HFFc6 (cell line): ENCODE measurements at regions not wholly inside any gene's neighbourhood (a gene's known extent, or its start where the extent isn't known, plus 50 kb on each side); places are given as distances from the start of the nearest gene placed in this dataset.
"Not testable (repeated sequence)": the region's sequence is repeated elsewhere in the genome, so short reads cannot be mapped to it uniquely, and the experiment has no call there.

Experiments used
- DNase-seq: peaks from one replicate; pipeline ENCODE4 v3.0.0-alpha.2; 2018
- H3K27ac Mint-ChIP-seq: 2 replicates; pipeline ENCODE4 v1.8.0; 2020; ENCODE audit warnings: mild to moderate bottlenecking, mixed read lengths
- H3K27me3 Mint-ChIP-seq: 2 replicates; pipeline ENCODE4 v1.8.0; 2021; ENCODE audit warnings: mild to moderate bottlenecking, moderate library complexity, mixed read lengths; ENCODE audit not compliant: insufficient read depth
- H3K36me3 Mint-ChIP-seq: 2 replicates; pipeline ENCODE4 v1.8.0; 2021; ENCODE audit warnings: low read depth, mixed read lengths
- H3K4me1 Mint-ChIP-seq: 2 replicates; pipeline ENCODE4 v1.8.0; 2020; ENCODE audit warnings: low read depth, mixed read lengths
- H3K4me3 Mint-ChIP-seq: 2 replicates; pipeline ENCODE4 v1.8.0; 2020; ENCODE audit warnings: mild to moderate bottlenecking, moderate library complexity, mixed read lengths
- H3K9me3 Mint-ChIP-seq: 2 replicates; pipeline ENCODE4 v1.8.0; 2020; ENCODE audit warnings: mild to moderate bottlenecking, mixed read lengths
- TF ChIP-seq, protein P1 (sequence below): fragments of 200-600 bp; sonication (generic); IDR thresholded peaks from 2 replicates; pipeline ENCODE4 v1.5.0; 2021; ENCODE audit warnings: antibody characterized with exemption, mild to moderate bottlenecking

DNA sequence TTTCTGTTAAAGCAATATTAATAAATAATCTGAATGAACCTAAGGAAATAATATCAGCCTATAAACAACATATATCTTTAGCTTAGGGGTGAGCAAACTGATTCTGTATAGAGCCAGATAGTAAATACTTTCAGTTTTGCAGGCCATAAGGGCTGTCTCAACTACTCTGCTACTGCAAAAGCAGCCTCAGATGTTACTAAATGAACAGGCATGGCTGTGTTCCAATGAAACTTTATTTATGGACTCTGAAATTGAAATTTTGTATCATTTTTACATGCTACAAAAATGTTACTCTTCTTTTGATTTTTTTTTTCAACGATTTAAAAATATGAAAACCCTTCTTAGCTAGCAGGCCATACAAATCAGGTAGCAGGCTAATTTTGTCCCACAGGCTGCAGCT, 212.8 kb upstream of the PRICKLE2 start:
- Mint-ChIP-seq H3K4me1 (peaks cover 17% of the 10 kb centered on the region), H3K27me3 (peaks cover 28% of the 10 kb centered on the region), H3K4me3 (no peak overlapping the region), H3K36me3 (peaks cover 11% of the 10 kb centered on the region), H3K27ac (no peak overlapping the region), H3K9me3 (peaks cover 13% of the 10 kb centered on the region; the same call in 1 of the 2 replicates)
- TF ChIP-seq, protein P1, sequence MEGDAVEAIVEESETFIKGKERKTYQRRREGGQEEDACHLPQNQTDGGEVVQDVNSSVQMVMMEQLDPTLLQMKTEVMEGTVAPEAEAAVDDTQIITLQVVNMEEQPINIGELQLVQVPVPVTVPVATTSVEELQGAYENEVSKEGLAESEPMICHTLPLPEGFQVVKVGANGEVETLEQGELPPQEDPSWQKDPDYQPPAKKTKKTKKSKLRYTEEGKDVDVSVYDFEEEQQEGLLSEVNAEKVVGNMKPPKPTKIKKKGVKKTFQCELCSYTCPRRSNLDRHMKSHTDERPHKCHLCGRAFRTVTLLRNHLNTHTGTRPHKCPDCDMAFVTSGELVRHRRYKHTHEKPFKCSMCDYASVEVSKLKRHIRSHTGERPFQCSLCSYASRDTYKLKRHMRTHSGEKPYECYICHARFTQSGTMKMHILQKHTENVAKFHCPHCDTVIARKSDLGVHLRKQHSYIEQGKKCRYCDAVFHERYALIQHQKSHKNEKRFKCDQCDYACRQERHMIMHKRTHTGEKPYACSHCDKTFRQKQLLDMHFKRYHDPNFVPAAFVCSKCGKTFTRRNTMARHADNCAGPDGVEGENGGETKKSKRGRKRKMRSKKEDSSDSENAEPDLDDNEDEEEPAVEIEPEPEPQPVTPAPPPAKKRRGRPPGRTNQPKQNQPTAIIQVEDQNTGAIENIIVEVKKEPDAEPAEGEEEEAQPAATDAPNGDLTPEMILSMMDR: no peak
- no peak for DNase-seq

DNA sequence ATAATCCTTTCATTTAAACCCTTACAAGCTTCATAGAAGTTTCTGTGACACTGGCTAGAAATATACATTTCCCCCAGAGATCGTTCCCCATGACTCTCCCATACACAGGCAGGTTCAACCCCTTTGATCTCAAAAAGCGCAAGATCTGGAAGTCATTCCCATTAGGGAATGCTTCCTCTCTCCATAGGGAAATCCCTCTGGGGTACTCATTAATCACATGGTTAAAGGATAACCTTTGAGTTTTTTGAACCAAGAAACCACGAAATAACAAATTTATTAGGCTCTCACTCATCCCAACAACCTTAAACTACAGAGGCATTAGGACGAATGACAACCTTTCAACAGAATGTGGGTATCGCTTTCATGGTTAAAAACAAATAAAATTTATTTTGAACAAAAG, 211.9 kb upstream of the PRICKLE2 start:
- peaks cover 11% of the 10 kb centered on the region for H3K36me3 Mint-ChIP-seq
- H3K27ac Mint-ChIP-seq: no peak overlapping the region
- no peak overlapping the region for H3K4me3 Mint-ChIP-seq
- DNase-seq: no peak
- H3K4me1 Mint-ChIP-seq: peaks cover 11% of the 10 kb centered on the region
- H3K27me3 Mint-ChIP-seq: peaks cover 31% of the 10 kb centered on the region
- peaks cover 13% of the 10 kb centered on the region; the same call in 1 of the 2 replicates for H3K9me3 Mint-ChIP-seq
- TF ChIP-seq, protein P1: no peak

DNA sequence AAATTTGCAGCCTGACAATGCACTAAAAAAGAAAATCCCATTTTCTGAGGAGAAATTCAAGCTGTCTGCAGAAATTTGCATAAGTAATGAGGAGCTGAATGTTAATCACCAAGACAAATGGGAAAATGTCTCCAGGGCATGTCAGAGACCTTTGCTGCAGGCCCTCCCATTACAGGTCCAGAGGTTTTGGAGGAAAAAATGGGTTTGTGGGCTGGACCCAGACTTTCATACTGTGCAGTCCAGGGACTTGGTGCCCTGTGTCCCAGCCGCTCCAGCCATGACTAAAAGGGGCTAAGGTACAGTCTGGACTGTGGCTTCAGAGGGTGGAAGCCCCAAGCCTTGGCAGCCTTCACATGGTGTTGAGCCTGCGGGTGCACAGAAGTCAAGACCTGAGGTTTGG, 209.8 kb upstream of the PRICKLE2 start:
- H3K4me1 Mint-ChIP-seq, H3K27ac Mint-ChIP-seq, H3K4me3 Mint-ChIP-seq, DNase-seq: not testable (repeated sequence)
- H3K27me3 Mint-ChIP-seq: peaks cover 31% of the 10 kb centered on the region
- peaks cover 11% of the 10 kb centered on the region for H3K36me3 Mint-ChIP-seq
- H3K9me3 Mint-ChIP-seq: peaks cover 17% of the 10 kb centered on the region; the same call in 1 of the 2 replicates

DNA sequence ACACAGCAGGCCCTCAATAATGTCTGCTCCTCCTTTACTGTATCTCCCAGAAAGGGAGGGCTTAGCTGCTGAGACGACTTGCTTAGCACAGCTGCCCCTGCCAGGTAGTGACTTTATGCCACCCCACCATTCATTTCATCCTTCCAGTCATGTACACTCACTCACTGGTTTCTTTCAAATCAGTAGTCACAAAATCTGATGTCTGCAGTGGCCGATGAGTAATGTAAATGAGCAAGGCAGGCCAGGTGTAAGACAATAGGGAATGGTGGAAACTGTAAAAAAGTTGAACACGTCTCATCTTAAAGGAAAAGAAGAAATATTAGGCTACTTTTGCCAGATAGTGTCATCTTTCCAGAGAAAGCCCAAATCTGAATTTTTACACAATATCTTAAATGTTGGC, 207.6 kb upstream of the PRICKLE2 start:
- H3K4me3 Mint-ChIP-seq: no peak overlapping the region
- DNase-seq: no peak
- H3K27me3 Mint-ChIP-seq: peaks cover 31% of the 10 kb centered on the region
- peaks cover 17% of the 10 kb centered on the region; the same call in 1 of the 2 replicates for H3K9me3 Mint-ChIP-seq
- TF ChIP-seq, protein P1: no peak
- peaks cover 11% of the 10 kb centered on the region for H3K36me3 Mint-ChIP-seq
- no peaks in the 10 kb centered on the region for H3K4me1 Mint-ChIP-seq
- H3K27ac Mint-ChIP-seq: no peak overlapping the region

DNA sequence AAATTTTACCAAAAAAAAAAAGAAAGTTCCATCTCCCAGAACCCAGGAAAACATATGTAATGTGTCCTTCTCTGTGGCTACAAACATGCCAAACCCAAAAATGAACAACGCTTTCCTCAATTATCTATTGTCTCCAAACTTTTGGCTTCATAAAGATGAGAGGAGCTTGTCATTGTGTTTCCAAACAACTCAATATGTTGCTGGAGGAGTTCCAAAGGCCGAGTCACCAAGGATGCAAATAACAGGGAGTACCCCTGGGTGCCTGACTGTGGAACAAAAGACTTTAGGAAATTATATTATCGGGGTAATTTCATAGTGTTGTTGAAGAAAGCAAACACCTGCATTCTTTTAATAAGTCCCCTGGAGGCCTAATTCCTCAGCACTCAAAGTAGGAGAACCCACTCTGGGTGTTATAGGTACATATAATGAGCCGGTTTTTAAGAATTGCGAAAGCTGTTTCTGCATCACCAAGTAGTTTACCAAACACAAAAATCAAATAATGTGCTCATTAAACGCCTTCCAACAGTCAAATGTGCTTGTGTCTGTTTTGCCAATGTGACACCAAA, 206.3 kb upstream of the PRICKLE2 start:
- Mint-ChIP-seq H3K27ac (no peak overlapping the region), H3K9me3 (peaks cover 17% of the 10 kb centered on the region; the same call in 1 of the 2 replicates), H3K4me3 (no peak overlapping the region), H3K4me1 (no peaks in the 10 kb centered on the region), H3K36me3 (peaks cover 11% of the 10 kb centered on the region), H3K27me3 (peaks cover 31% of the 10 kb centered on the region)
- TF ChIP-seq, protein P1: no peak
- no peak for DNase-seq

DNA sequence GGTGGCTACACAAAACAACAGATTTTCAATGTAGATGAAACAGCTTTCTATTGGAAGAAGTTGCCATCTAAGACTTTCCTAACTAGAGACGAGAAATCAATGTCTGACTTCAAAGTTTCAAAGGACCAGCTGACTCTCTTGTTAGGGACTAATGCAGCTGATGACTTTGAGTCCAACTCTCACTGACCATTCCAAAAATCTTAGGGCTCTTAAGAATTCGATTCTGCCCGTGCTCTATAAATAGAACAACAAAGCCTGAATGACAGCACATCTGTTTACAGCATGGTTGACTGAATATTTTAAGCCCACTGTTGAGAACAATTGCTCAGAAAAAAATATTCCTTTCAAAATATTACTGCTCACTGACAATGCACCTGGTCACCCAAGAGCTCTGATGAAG, 202.4 kb upstream of the PRICKLE2 start:
- no peak overlapping the region for H3K27ac Mint-ChIP-seq
- DNase-seq: no peak
- TF ChIP-seq, protein P1: no peak
- H3K27me3 Mint-ChIP-seq: peaks cover 29% of the 10 kb centered on the region
- H3K9me3 Mint-ChIP-seq: peaks cover 5% of the 10 kb centered on the region; the same call in 1 of the 2 replicates
- H3K4me1 Mint-ChIP-seq: no peaks in the 10 kb centered on the region
- no peaks in the 10 kb centered on the region for H3K36me3 Mint-ChIP-seq
- H3K4me3 Mint-ChIP-seq: no peak overlapping the region
